H9 (cell line): ENCODE measurements at regions not wholly inside any gene's neighbourhood (a gene's known extent, or its start where the extent isn't known, plus 50 kb on each side); places are given as distances from the start of the nearest gene placed in this dataset.

Experiments used
- DNase-seq: peaks from one replicate; pipeline ENCODE4 v3.0.0-alpha.2; 2017
- H2AFZ ChIP-seq: one replicate; pipeline ENCODE4 v1.6.1; 2013; ENCODE audit warnings: mild to moderate bottlenecking, low read length, control low read depth, moderate library complexity
- H2AK5ac ChIP-seq: 2 replicates; pipeline ENCODE4 v1.6.1; 2013; ENCODE audit warnings: low read length, control low read depth, mixed read lengths; ENCODE audit not compliant: insufficient read length
- H2BK120ac ChIP-seq: one replicate; pipeline ENCODE4 v1.6.1; 2013; ENCODE audit warnings: low read depth, mild to moderate bottlenecking, low read length, control low read depth, inconsistent platforms; ENCODE audit not compliant: poor library complexity, severe bottlenecking
- H2BK12ac ChIP-seq: 2 replicates; pipeline ENCODE4 v1.6.1; 2013; ENCODE audit warnings: low read length, control low read depth, mixed read lengths, low read depth; ENCODE audit not compliant: insufficient read length
- H2BK15ac ChIP-seq: 2 replicates; pipeline ENCODE4 v1.6.1; 2013; ENCODE audit warnings: low read depth, low read length, control low read depth
- H2BK20ac ChIP-seq: one replicate; pipeline ENCODE4 v1.6.1; 2013; ENCODE audit warnings: low read depth, mild to moderate bottlenecking, low read length, control low read depth, inconsistent platforms; ENCODE audit not compliant: poor library complexity, severe bottlenecking
- H2BK5ac ChIP-seq: 2 replicates; pipeline ENCODE4 v1.6.1; 2013; ENCODE audit warnings: low read length, control low read depth, mixed read lengths; ENCODE audit not compliant: insufficient read length
- H3K14ac ChIP-seq: 2 replicates; pipeline ENCODE4 v1.6.1; 2013; ENCODE audit warnings: low read length, control low read depth; ENCODE audit not compliant: insufficient read depth
- H3K18ac ChIP-seq: 2 replicates; pipeline ENCODE4 v1.6.1; 2013; ENCODE audit warnings: low read depth, mild to moderate bottlenecking, mixed read lengths, low read length, control low read depth; ENCODE audit not compliant: insufficient read length
- H3K23ac ChIP-seq: 2 replicates; pipeline ENCODE4 v1.6.1; 2013; ENCODE audit warnings: low read length, control low read depth, mixed read lengths, low read depth; ENCODE audit not compliant: insufficient read length
- H3K23me2 ChIP-seq: 2 replicates; pipeline ENCODE4 v1.6.1; 2013; ENCODE audit warnings: low read depth, mild to moderate bottlenecking, mixed read lengths, low read length, control low read depth; ENCODE audit not compliant: insufficient read length, poor library complexity, severe bottlenecking
- H3K27ac ChIP-seq: 2 replicates; pipeline ENCODE4 v1.5.1; 2013; ENCODE audit warnings: low read length, control low read depth, mixed read lengths, low read depth; ENCODE audit not compliant: insufficient read length
- H3K27me3 ChIP-seq: 2 replicates; pipeline ENCODE4 v1.6.1; 2013; ENCODE audit warnings: low read length, control low read depth, inconsistent platforms; ENCODE audit not compliant: insufficient read depth
- H3K4ac ChIP-seq: 2 replicates; pipeline ENCODE4 v1.6.1; 2013; ENCODE audit warnings: low read depth, mild to moderate bottlenecking, control low read depth, inconsistent platforms, low read length, moderate library complexity
- H3K4me1 ChIP-seq: 2 replicates; pipeline ENCODE4 v1.6.1; 2013; ENCODE audit warnings: low read length, control low read depth, inconsistent platforms; ENCODE audit not compliant: insufficient read depth
- H3K4me2 ChIP-seq: 2 replicates; pipeline ENCODE4 v1.6.1; 2013; ENCODE audit warnings: low read length, control low read depth, mixed read lengths; ENCODE audit not compliant: insufficient read length, insufficient read depth
- H3K56ac ChIP-seq: 2 replicates; pipeline ENCODE4 v1.6.1; 2013; ENCODE audit warnings: low read depth, mild to moderate bottlenecking, mixed read lengths, low read length, control low read depth; ENCODE audit not compliant: insufficient read length
- H3K79me1 ChIP-seq: 2 replicates; pipeline ENCODE4 v1.6.1; 2013; ENCODE audit warnings: low read depth, mild to moderate bottlenecking, moderate library complexity, low read length, control low read depth, inconsistent platforms; ENCODE audit not compliant: insufficient read depth, poor library complexity, severe bottlenecking
- H3K79me2 ChIP-seq: 2 replicates; pipeline ENCODE4 v1.6.1; 2013; ENCODE audit warnings: low read length, control low read depth, inconsistent platforms; ENCODE audit not compliant: insufficient read depth
- H3K9ac ChIP-seq: 2 replicates; pipeline ENCODE4 v1.6.1; 2013; ENCODE audit warnings: low read length, control low read depth, mixed read lengths; ENCODE audit not compliant: insufficient read length; ENCODE audit errors: extremely low read depth
- H3K9me3 ChIP-seq: one replicate; pipeline ENCODE4 v1.6.1; 2013; ENCODE audit warnings: low read depth, low read length, inconsistent platforms; ENCODE audit not compliant: control insufficient read depth
- H3T11ph ChIP-seq: one replicate; pipeline ENCODE4 v1.6.1; 2013; ENCODE audit warnings: mild to moderate bottlenecking, low read length, control low read depth, inconsistent platforms
- H4K20me1 ChIP-seq: one replicate; pipeline ENCODE4 v1.6.1; 2013; ENCODE audit not compliant: control insufficient read depth, insufficient read length, insufficient read depth
- H4K5ac ChIP-seq: 2 replicates; pipeline ENCODE4 v1.6.1; 2013; ENCODE audit warnings: low read depth, mild to moderate bottlenecking, mixed read lengths, low read length, control low read depth; ENCODE audit not compliant: insufficient read length
- H4K8ac ChIP-seq: replicated peaks from 2 replicates; pipeline ENCODE4 v1.6.1; 2013; ENCODE audit warnings: low read length, control low read depth, mixed read lengths, low read depth; ENCODE audit not compliant: insufficient read length
- H4K91ac ChIP-seq: 2 replicates; pipeline ENCODE4 v1.6.1; 2013; ENCODE audit warnings: low read depth, mild to moderate bottlenecking, moderate library complexity, mixed read lengths, low read length, control low read depth; ENCODE audit not compliant: insufficient read length
- H3K27ac Mint-ChIP-seq, 3 experiments: 2 replicates in 2 of 3; 3 replicates in 1 of 3; pipeline ENCODE4 v1.8.0; 2020 to 2021; ENCODE audit warnings: mixed read lengths in 3 of 3, mild to moderate bottlenecking in 1 of 3, moderate library complexity in 1 of 3
- H3K27me3 Mint-ChIP-seq: 2 replicates; pipeline ENCODE4 v1.8.0; 2021; ENCODE audit warnings: low read depth, mild to moderate bottlenecking, moderate library complexity, mixed read lengths
- H3K36me3 Mint-ChIP-seq, 3 experiments: 2 replicates in 2 of 3; 3 replicates in 1 of 3; pipeline ENCODE4 v1.8.0; 2020 to 2021; ENCODE audit warnings: low read depth in 3 of 3, mixed read lengths in 3 of 3; ENCODE audit not compliant: insufficient read depth in 1 of 3
- H3K4me1 Mint-ChIP-seq, 2 experiments: 2 replicates each; pipeline ENCODE4 v1.8.0; 2020; ENCODE audit warnings: mixed read lengths in 2 of 2
- H3K4me3 Mint-ChIP-seq, 2 experiments: 2 replicates in 1 of 2; 3 replicates in 1 of 2; pipeline ENCODE4 v1.8.0; 2020 to 2021; ENCODE audit warnings: mild to moderate bottlenecking in 2 of 2, mixed read lengths in 2 of 2, moderate library complexity in 1 of 2
- H3K9me3 Mint-ChIP-seq, 2 experiments: 2 replicates in 1 of 2; 3 replicates in 1 of 2; pipeline ENCODE4 v1.8.0; 2020; ENCODE audit warnings: mild to moderate bottlenecking in 2 of 2, mixed read lengths in 2 of 2, moderate library complexity in 1 of 2
- CTCF ChIP-seq: fragments of 200-600 bp; sonication (generic); conservative IDR thresholded peaks from 3 replicates; pipeline ENCODE4 v1.8.0; 2021; ENCODE audit warnings: antibody characterized with exemption, mild to moderate bottlenecking
- WGBS: extraction: QIAGEN DNeasy Blood & Tissue Kit; methylation state at CpG from one replicate; pipeline ENCODE4 v1.1.7; 2013; ENCODE audit warnings: missing lambda C conversion rate, low lambda C conversion rate, mixed read lengths; ENCODE audit not compliant: insufficient read length; ENCODE audit errors: extremely low coverage; 5-methylcytosine and 5-hydroxymethylcytosine counted together

GRCh38 chr20:39880890-39881289 is 808.1 kb downstream of the MAFB start:
- H3K56ac ChIP-seq, result no peak overlapping the region
- H3K14ac ChIP-seq, result no peak overlapping the region
- no peak overlapping the region for H2BK12ac ChIP-seq
- H2AFZ ChIP-seq, result no peak overlapping the region
- no peak overlapping the region for H3K4me2 ChIP-seq
- no peak overlapping the region for H2BK120ac ChIP-seq
- no peaks in the 10 kb centered on the region for H3K79me1 ChIP-seq
- no peaks in the 10 kb centered on the region for H4K20me1 ChIP-seq
- H3K9ac ChIP-seq, result no peak overlapping the region
- no peaks in the 10 kb centered on the region for H3K27me3 ChIP-seq
- no peak overlapping the region for H2BK15ac ChIP-seq
- no peak overlapping the region for H2BK20ac ChIP-seq
- no peak overlapping the region for H4K5ac ChIP-seq
- H4K8ac ChIP-seq, result no peak overlapping the region
- no peak overlapping the region for H3K27ac ChIP-seq
- no peak overlapping the region for H3K18ac ChIP-seq
- H3K9me3 ChIP-seq, result peaks cover 9% of the 10 kb centered on the region
- H3K23ac ChIP-seq, result no peak overlapping the region
- H3K23me2 ChIP-seq, result no peaks in the 10 kb centered on the region
- H3K4ac ChIP-seq, result no peak overlapping the region
- H4K91ac ChIP-seq, result no peak overlapping the region
- Mint-ChIP-seq H3K9me3 (peaks cover 12 to 14% of the 10 kb centered on the region in 2 experiments), H3K4me3 (no peak overlapping the region), H3K27me3 (no peaks in the 10 kb centered on the region), H3K36me3 (peaks cover 9 to 15% (median 14%) of the 10 kb centered on the region in 3 experiments), H3K4me1 (peaks cover 18 to 27% of the 10 kb centered on the region in 2 experiments), H3K27ac (no peak overlapping the region)
- no CpG with 5 or more reads among the region's 4 CpGs for WGBS
- no peaks in the 10 kb centered on the region for H3K79me2 ChIP-seq
- H3K4me1 ChIP-seq, result no peaks in the 10 kb centered on the region; the same call in 1 of the 2 replicates
- no peak overlapping the region for H2AK5ac ChIP-seq
- H3T11ph ChIP-seq, result no peak overlapping the region
- peak; percentile 36 for DNase-seq
- peak; percentile 52; the same call in 2 of the 3 replicates for TF ChIP-seq CTCF
- H2BK5ac ChIP-seq, result no peak overlapping the region
